NT2/D1 (cell line): ENCODE measurements at regions not wholly inside any gene's neighbourhood (a gene's known extent, or its start where the extent isn't known, plus 50 kb on each side); places are given as distances from the start of the nearest gene placed in this dataset.

Experiments used
- SUZ12 ChIP-seq: IDR thresholded peaks from 2 replicates; pipeline ENCODE4 v1.6.1; 2011; ENCODE audit not compliant: insufficient read length, insufficient read depth; ENCODE audit errors: extremely low read depth
- YY1 ChIP-seq: IDR thresholded peaks from 2 replicates; pipeline ENCODE4 v1.6.1; 2011; ENCODE audit not compliant: insufficient read length, insufficient read depth
- ZNF274 ChIP-seq: IDR thresholded peaks from 2 replicates; pipeline ENCODE4 v1.6.1; 2011; ENCODE audit warnings: mild to moderate bottlenecking, low read depth, low read length

- TF ChIP-seq YY1 (no peak), SUZ12 (no peak), ZNF274 (no peak)
Observed at GRCh38 chr15:66621491-66622467, 56.0 kb upstream of the LCTL start.
